GM21576 (cell line): ENCODE measurements at regions not wholly inside any gene's neighbourhood (a gene's known extent, or its start where the extent isn't known, plus 50 kb on each side); places are given as distances from the start of the nearest gene placed in this dataset.

ENCODE experiments used
- ATAC-seq: cut with Tn5 transposase; IDR thresholded peaks from one replicate; pipeline ENCODE4 v1.9.1; 2021; ENCODE audit warnings: mild to moderate bottlenecking, moderate library complexity; ENCODE audit not compliant: unreplicated experiment

DNA sequence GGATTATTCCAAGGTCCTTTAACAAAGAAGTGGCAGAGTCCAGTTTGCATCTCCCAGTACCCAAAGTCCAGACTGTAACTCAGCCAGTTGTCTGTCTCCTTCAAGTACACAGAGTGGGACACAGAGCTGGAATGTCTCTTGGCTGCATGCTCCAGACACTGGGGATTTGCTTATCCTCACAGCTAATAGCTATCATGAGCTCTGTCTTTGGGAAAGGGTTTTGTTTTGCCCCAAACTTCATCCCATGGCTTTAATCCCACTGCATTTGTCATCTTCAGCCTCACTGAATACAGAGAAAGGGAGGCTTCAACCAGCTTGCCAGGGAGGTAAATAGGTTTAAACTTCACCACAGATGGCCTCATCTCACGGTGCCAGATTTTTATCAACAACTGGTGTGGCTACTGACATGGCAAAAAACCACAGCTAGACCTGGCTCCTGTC is 412.2 kb upstream of the SLC24A2 start:
- no peak for ATAC-seq

DNA sequence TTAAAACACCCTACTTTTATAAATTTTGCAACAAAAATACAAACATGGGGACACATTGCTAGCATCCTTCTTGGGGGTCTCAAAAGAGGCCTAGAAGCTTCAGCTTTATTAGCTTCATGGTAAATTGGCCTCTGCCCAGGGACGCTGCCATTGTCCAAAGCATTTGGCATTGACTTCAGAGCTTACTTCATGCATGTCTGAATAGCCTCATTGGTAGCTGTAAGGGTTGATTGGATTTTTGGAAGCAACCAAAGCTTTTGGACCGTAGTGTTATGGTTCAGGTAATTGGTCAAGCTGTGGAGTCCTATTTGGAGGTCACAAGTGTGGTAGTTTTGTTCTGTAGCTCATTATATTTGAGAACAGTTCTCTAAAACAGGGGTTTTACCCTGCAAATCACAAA is 411.7 kb upstream of the SLC24A2 start:
- ATAC-seq, result no peak

GRCh38 chr9:20199111-20199510 is 410.3 kb upstream of the SLC24A2 start:
- no peak for ATAC-seq

DNA sequence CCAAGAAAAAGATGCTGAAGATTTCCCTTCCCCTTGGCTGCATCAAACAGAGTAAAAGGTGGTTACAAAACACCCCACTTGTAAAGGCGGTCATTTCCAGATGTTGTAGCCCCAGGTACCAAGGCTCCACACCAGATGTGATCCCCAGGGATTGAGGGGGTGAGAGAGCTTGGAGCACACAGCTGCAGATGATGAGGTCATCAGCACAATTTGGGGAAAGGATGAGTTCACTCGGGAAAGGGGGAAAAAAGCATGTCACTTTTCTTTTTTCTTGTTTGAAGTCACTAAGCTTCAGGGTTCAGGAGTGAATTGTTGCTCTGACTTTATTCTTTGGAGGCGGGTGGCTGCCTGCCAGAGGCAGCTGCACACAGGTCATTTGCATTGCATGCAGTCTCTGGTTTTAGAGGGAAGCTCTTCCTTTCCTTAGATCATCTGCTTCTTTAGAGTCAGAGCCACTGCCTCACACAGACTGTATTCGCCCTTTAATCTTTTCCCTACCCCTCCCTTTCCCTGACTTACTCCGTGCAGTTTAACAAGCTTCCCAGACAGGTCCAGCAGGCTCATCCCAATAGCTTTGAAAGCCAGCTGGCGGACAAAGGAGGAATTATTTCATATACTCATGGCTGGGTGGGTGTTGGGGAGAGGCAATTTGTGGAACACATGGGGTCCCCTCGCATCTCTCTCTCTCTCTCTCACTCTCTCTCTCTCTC is 409.3 kb upstream of the SLC24A2 start:
- ATAC-seq, result no peak

DNA sequence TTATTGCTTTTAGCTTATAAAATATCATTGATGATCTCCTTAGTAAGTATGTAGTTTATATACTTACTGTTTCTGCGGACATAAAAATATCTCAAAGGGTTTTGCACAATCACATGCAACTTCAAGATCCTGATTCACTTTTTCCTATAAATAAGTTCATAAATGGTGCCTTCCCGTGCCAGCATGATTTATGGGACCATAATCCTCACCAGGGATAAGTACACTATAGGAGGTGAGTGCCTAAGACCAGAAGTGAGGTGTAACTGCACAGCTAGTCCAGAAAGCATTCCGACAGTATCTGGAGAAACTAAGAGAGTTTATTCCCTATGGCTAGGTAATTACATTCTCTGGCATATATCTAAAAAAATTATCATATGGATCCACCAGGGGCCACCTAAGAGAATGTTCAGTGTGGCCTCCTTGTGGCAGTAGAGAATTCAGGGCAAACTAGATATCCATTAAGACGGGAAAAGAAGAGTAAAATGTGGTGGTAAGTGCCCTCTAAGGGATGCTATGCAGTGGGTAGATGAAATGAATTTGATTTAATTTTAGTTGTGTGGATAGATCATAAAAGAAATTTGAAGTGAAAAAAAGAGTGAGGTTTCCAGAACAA is 402.5 kb upstream of the SLC24A2 start:
- no peak for ATAC-seq

- ATAC-seq, result no peak
Measured at GRCh38 chr9:20189871-20190270, 401.0 kb upstream of the SLC24A2 start.

DNA sequence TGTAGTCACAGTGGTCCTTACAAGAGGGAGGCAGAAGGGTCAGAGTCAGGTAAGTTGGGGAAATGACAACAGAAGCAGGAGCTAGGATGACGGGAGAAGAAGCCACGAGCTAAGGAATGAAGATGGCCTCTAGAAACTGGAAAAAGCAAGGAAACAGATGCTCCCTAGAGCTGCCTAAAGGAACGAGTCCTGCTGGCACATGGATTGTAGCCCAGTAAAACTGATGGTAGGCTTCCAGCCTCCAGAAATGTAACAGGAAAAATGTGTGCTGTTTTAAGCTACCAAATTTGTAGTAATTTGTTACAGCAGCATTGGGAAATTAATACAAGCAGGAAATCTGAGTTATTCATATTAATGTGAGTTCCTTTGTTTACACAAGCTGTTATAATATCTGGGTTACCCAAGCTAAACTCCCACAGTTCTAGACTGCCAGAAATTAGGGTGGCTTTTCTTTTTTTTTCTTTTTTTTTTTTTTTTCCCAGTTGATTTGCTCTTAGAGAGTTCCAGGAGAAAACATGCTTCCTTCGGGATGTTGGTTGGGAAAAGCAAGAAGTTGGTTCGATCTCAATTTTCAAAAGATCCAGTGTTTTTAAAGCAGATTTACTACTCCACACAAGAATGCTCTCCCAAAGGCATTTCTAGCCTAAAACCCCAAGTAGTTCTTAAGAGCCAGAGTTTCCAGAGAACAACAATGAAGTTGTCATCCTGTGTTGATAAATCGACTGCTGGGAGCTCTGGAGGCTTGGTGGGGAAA is 400.0 kb upstream of the SLC24A2 start:
- no peak for ATAC-seq

- no peak for ATAC-seq
Measured at GRCh38 chr9:20187318-20187717, 398.5 kb upstream of the SLC24A2 start.

DNA sequence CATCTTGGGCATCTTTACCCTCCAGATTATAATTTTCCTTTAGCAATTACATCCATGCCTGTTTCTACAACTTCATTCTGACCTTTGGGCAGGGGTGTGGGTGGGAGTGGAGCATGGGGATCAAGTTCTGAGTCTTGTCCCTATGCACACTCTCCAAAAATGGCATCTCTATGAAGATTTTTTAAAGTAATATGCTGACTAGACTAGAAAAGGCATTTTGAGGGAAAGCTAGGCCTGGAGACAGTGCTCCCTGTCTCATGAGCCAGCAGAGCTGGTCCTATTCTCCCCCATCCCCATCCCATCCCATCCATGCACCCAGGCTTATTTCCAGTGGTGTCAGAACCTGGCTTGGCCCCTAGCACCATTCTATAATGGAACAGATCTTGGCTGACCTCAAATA is 398.0 kb upstream of the SLC24A2 start:
- no peak for ATAC-seq

DNA sequence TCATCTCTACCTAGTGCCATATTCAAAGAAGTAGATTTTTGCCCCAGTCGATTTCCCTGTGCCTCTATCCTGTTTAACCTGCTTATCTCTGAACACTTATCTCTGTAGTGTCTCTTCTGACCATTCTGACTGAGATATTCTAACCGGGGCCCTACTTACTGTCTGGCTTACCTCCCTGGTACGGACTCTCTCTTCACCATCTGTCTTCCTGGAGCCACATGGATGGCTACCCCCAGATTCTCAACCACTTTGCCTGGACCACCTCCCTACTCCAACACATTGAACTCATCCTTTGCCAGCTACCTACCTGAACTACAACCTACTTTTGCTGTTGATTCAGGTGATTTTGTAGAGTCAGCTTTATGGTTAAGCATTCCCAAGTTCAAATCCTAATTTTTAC is 397.4 kb upstream of the SLC24A2 start:
- ATAC-seq, result no peak

- ATAC-seq, result no peak
Measured at GRCh38 chr9:20184541-20184940, 395.7 kb upstream of the SLC24A2 start.

- ATAC-seq, result no peak
Measured at GRCh38 chr9:20178679-20179078, 389.8 kb upstream of the SLC24A2 start.

GRCh38 chr9:20178197-20178596 is 389.4 kb upstream of the SLC24A2 start:
- no peak for ATAC-seq

GRCh38 chr9:20170122-20170521 is 381.3 kb upstream of the SLC24A2 start:
- ATAC-seq, result no peak

DNA sequence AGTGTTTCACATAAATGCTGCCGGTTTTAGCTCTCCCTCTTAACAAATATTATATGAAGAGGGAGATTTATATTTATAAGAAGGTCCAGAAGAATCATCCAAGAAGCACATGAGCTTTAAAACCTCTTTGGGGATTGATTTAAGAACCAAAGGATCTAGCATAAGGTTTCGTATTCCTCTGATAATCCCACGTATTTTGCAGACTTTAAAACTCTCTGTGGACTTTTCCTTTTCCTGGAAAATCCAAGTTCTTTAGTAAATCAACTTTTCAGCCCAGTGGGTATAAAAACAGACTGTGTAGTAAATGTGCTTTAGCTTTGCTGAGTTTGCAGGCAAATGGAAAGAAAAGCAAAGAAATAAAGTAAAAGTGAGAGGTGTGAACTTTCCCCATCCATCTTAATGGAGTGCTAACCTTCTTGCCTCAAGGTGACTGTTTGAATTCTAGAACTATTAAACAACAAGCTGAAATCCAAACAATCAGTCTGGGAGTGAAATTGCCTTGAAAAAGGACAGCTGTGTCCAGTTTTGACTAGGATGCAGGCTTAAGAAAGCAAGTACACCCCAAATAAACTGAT is 363.4 kb upstream of the SLC24A2 start:
- ATAC-seq, result no peak

DNA sequence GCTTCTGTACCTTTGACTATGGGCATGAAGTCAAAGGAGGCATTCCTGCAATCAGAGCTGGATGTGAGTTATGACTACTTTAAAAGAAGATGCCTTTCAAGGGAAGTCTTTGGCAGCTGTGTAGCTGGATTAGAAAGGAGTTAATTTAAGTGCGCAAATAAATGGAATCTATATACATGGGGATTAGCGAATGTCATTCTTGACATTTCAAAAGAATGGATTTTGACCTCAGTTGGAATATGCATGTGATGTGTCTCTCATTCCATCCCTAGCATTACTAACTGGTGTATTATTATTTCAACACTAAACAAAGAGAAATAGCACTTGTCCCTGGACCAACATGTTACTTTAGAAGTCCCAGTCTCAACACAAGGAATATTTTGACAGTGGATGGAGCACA is 359.6 kb upstream of the SLC24A2 start:
- ATAC-seq, result no peak

- no peak for ATAC-seq
Measured at GRCh38 chr9:20144197-20144596, 355.4 kb upstream of the SLC24A2 start.

DNA sequence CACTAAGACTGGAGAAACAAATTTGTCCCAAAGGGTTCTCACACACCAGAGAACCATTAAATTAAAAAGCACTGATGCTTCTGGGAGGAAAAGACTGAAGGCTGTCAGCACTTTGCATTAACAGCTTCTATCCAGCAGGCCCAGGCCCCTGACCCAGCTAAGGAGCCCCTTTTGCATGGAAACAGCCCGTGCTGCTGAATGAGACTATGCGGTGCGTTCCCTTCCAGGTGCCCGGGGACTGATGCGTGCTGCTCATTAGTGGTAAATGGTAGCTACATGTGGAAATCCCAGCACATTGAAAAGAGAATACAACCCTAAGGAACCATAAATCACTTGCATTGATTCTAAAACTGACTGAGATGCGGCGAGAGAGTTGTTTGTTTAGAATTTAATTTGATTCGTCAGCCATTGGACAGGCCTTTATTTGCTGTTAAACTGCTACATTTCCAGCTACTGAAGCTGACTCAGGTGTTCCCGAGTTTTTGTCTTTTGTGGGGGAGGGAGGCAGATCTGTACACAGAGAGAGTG is 351.0 kb upstream of the SLC24A2 start:
- ATAC-seq, result no peak

- ATAC-seq, result no peak
Measured at GRCh38 chr9:20138841-20139240, 350.0 kb upstream of the SLC24A2 start.

DNA sequence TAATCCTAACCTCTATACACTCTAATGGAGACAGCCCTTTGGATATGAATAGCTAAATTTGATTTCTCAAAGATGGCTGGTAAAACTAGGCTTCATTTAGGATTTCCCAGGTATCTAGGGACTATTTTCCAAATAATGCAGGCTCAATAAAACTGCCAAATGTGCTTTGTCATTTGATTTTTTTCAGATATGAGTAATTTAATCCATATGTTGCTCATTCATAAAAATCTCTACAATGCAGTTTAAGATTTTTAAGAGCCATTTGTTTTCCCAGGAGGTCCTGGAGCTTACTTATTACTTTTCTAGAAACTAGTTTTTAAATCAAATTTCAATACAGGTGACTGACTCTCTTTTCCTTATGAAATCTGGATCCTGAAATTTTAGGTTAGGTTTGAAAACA is 349.3 kb upstream of the SLC24A2 start:
- no peak for ATAC-seq

DNA sequence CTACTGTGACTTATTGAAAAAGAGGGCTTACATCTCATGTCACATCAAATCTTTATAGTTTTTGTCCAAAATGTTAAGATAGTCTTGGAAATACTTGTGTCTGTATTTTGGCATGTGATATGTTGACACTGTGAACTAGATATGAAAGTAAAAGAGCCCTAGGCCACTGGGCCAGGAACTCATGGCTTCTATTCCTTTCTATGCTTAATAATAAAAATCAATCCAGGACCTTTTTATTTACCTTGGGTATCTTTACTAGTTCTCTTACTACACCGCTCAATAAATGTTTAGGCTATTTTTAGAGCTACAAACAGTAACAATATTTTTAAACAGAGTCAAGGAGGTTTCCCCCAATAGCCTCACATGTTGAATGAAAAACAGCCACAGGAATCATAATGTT is 348.6 kb upstream of the SLC24A2 start:
- no peak for ATAC-seq
